ENCODE measurements at regions not wholly inside any gene's neighbourhood (a gene's known extent, or its start where the extent isn't known, plus 50 kb on each side); places are given as distances from the start of the nearest gene placed in this dataset.
A peak's percentile ranks its signal among the peaks of the same experiment; 100 is the strongest.

GRCh38 chr20:11807054-11808048 is 110.3 kb upstream of the BTBD3 start:
- Histone ChIP-seq H3K4me1 (peaks cover 0 to 21% (median 15%) of the 10 kb centered on the region in 4 donors), H3K27ac (peak overlapping the region in 3 of 4 donors; percentile 20 to 59 (median 47)), H3K36me3 (no peaks in the 10 kb centered on the region), H3K9me3 (peaks cover 0 to 4% (median 0%) of the 10 kb centered on the region in 4 donors), H3K4me3 (no peak overlapping the region), H3K27me3 (no peaks in the 10 kb centered on the region)
- TF ChIP-seq POLR2A (IDR thresholded peaks at IDR 0.05) (no peak), EP300 (IDR thresholded peaks at IDR 0.05) (no peak), POLR2AphosphoS5 (IDR thresholded peaks at IDR 0.05) (peak in 2 of 4 donors; percentile 14 to 27), CTCF (IDR thresholded peaks at IDR 0.05) (no peak)
- intact Hi-C loops (cut with DNase I): no loop called here
- no peak for DNase-seq
- WGBS, 2 donors: 53 to 63% methylated on average over 4 of the region's 4 CpGs

GRCh38 chr20:11808841-11809240 is 108.9 kb upstream of the BTBD3 start:
- WGBS, 2 donors: 78 to 85% methylated on average over 5 of the region's 5 CpGs
- no peak overlapping the region for H3K4me3 ChIP-seq
- TF ChIP-seq POLR2A (IDR thresholded peaks at IDR 0.05): no peak
- TF ChIP-seq POLR2AphosphoS5 (IDR thresholded peaks at IDR 0.05): no peak
- TF ChIP-seq EP300 (IDR thresholded peaks at IDR 0.05): no peak
- no peak for TF ChIP-seq CTCF (IDR thresholded peaks at IDR 0.05)
- H3K4me1 ChIP-seq: peaks cover 0 to 21% (median 15%) of the 10 kb centered on the region in 4 donors
- no peaks in the 10 kb centered on the region for H3K9me3 ChIP-seq
- no peak overlapping the region for H3K27ac ChIP-seq
- no peaks in the 10 kb centered on the region for H3K27me3 ChIP-seq
- no peak for DNase-seq
- intact Hi-C loops (cut with DNase I): no loop called here
- H3K36me3 ChIP-seq: no peaks in the 10 kb centered on the region

GRCh38 chr20:11810311-11811083 is 107.2 kb upstream of the BTBD3 start:
- 63 to 77% methylated on average over 4 of the region's 4 CpGs for WGBS, 2 donors

More at GRCh38 chr20:11810311-11811083, 107.2 kb upstream of the BTBD3 start:
- no peak overlapping the region for H3K4me3 ChIP-seq
- no peaks in the 10 kb centered on the region for H3K9me3 ChIP-seq
- TF ChIP-seq EP300 (IDR thresholded peaks at IDR 0.05) (no peak), CTCF (IDR thresholded peaks at IDR 0.05) (no peak), POLR2A (IDR thresholded peaks at IDR 0.05) (no peak), POLR2AphosphoS5 (IDR thresholded peaks at IDR 0.05) (no peak)
- intact Hi-C loops (cut with DNase I): no loop called here
- DNase-seq: no peak
- H3K4me1 ChIP-seq: peaks cover 0 to 21% (median 15%) of the 10 kb centered on the region in 4 donors
- H3K27me3 ChIP-seq: no peaks in the 10 kb centered on the region
- no peaks in the 10 kb centered on the region for H3K36me3 ChIP-seq
- H3K27ac ChIP-seq: no peak overlapping the region

Measured in sigmoid colon (tissue), 6 donors.